Sigmoid colon (tissue), 3 donors: ENCODE measurements at regions not wholly inside any gene's neighbourhood (a gene's known extent, or its start where the extent isn't known, plus 50 kb on each side); places are given as distances from the start of the nearest gene placed in this dataset.

ENCODE experiments used
- POLR2A ChIP-seq, 2 donors: fragments of 450-650 bp; IDR thresholded peaks; one replicate each; pipeline ENCODE4 v1.6.1; 2016; ENCODE audit warnings: antibody characterized with exemption in 2 of 2, mild to moderate bottlenecking in 2 of 2, moderate library complexity in 2 of 2
- TF ChIP-seq, protein P1 (sequence below), 4 experiments: fragments of 450-650 bp in 3 of 4; fragments of 200-600 bp in 1 of 4; IDR thresholded peaks; one replicate each; pipeline ENCODE4 v1.5.1; 2016 to 2019; ENCODE audit warnings: antibody characterized with exemption in 4 of 4, mild to moderate bottlenecking in 3 of 4, moderate library complexity in 2 of 4

DNA sequence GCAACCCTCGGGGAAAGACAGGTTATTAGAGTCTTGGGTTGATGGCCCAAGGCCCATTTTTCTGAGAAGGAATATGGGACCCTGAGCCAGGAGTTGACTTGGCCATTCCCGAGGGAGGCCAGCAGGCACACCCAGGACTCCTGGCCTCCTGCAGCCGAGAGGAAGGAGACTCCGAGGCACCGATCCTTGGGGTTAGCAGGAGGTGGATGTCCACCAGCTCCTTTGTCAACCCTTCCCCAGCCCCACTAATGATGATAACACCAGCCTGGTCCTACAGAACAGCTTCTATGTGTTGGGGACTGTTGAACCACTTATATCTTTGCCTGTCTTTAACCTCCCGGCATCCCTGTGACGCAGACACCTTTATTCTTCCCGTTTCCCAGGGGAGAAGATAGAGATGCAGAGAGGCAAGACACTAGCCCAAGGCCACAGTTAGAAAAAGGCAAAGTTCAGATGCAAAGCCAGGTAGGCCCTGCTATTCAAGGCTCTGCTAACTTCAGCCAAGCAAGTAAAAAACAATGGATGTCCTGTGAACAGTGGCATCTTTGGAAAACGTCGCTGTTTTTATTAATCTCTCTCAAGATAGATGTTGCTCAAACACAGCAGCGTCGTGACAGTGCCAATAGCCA is 767.3 kb upstream of the TBX3 start:
- TF ChIP-seq POLR2A (IDR thresholded peaks at IDR 0.05): no peak
- TF ChIP-seq, protein P1, sequence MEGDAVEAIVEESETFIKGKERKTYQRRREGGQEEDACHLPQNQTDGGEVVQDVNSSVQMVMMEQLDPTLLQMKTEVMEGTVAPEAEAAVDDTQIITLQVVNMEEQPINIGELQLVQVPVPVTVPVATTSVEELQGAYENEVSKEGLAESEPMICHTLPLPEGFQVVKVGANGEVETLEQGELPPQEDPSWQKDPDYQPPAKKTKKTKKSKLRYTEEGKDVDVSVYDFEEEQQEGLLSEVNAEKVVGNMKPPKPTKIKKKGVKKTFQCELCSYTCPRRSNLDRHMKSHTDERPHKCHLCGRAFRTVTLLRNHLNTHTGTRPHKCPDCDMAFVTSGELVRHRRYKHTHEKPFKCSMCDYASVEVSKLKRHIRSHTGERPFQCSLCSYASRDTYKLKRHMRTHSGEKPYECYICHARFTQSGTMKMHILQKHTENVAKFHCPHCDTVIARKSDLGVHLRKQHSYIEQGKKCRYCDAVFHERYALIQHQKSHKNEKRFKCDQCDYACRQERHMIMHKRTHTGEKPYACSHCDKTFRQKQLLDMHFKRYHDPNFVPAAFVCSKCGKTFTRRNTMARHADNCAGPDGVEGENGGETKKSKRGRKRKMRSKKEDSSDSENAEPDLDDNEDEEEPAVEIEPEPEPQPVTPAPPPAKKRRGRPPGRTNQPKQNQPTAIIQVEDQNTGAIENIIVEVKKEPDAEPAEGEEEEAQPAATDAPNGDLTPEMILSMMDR (IDR thresholded peaks at IDR 0.05): no peak
